H1 (cell line): ENCODE measurements at regions not wholly inside any gene's neighbourhood (a gene's known extent, or its start where the extent isn't known, plus 50 kb on each side); places are given as distances from the start of the nearest gene placed in this dataset.

ENCODE experiments used
- CTCF ChIP-seq, 3 experiments: IDR thresholded peaks; 1 replicate in 2 of 3; 2 replicates in 1 of 3; pipeline versions ENCODE4 v1.5.1 to v1.6.1; 2011; ENCODE audit warnings: low read length in 3 of 3, mild to moderate bottlenecking in 3 of 3, inconsistent platforms in 2 of 3, low read depth in 1 of 3, moderate library complexity in 1 of 3; ENCODE audit not compliant: insufficient read depth in 1 of 3; ENCODE audit errors: control extremely low read depth in 1 of 3
- POLR2AphosphoS5 ChIP-seq: IDR thresholded peaks from 2 replicates; pipeline ENCODE4 v1.6.1; 2011; ENCODE audit warnings: low read depth, low read length

DNA sequence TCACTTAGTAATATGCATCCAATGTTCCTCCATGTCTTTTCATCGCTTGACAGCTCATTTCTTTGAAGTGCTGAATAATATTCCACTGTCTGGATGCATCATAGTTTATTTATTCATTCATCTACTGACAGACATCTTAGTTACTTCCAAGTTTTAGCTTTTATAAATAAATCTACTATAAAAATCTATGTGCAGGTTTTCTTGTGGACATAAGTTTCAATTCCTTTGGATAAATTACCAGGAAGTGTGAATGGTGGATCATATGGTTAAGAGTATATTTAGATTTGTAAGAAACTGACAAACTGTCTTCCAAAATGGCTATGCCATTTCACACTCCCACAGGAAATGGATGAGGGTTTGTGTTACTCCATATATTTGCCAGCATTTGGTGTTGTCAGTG, 1392.9 kb upstream of the PABPC4L start:
- TF ChIP-seq CTCF (IDR thresholded peaks at IDR 0.05; ENCODE audit: control extremely low read depth in 1 of 3, insufficient read depth in 1 of 3, low read depth in 1 of 3, low read length in 3 of 3) (no peak), POLR2AphosphoS5 (no peak)
